ENCODE measurements at regions not wholly inside any gene's neighbourhood (a gene's known extent, or its start where the extent isn't known, plus 50 kb on each side); places are given as distances from the start of the nearest gene placed in this dataset.
A peak's percentile ranks its signal among the peaks of the same experiment; 100 is the strongest.

- no peak for DNase-seq (ENCODE audit: low read depth, low spot score)
These were observed 56.1 kb downstream of the RMI2 start for GRCh38 chr16:11401161-11402050.

- no peak for DNase-seq (ENCODE audit: low read depth, low spot score)
These were observed 56.9 kb downstream of the RMI2 start for GRCh38 chr16:11402051-11402744.

GRCh38 chr16:11402745-11403533, 57.7 kb downstream of the RMI2 start:
- DNase-seq (ENCODE audit: low read depth, low spot score): no peak

- DNase-seq (ENCODE audit: low read depth, low spot score): no peak
These were observed 58.2 kb downstream of the RMI2 start for GRCh38 chr16:11403534-11403795.

GRCh38 chr16:11403920-11404319, 58.7 kb downstream of the RMI2 start:
- DNase-seq (ENCODE audit: low read depth, low spot score): no peak

GRCh38 chr16:11404603-11405002, 59.3 kb downstream of the RMI2 start:
- DNase-seq (ENCODE audit: low read depth, low spot score): no peak

- peak; percentile 83 for DNase-seq (ENCODE audit: low read depth, low spot score)
These were observed 60.3 kb downstream of the RMI2 start for GRCh38 chr16:11405331-11406176.

- no peak for DNase-seq (ENCODE audit: low read depth, low spot score)
These were observed 60.9 kb downstream of the RMI2 start for GRCh38 chr16:11406177-11406560.

GRCh38 chr16:11407047-11407982, 62.1 kb downstream of the RMI2 start:
- peak; percentile 87 for DNase-seq (ENCODE audit: low read depth, low spot score)

- no peak for DNase-seq (ENCODE audit: low read depth, low spot score)
These were observed 63.0 kb downstream of the RMI2 start for GRCh38 chr16:11408216-11408615.

GRCh38 chr16:11409398-11409797, 64.1 kb downstream of the RMI2 start:
- no peak for DNase-seq (ENCODE audit: low read depth, low spot score)

- no peak for DNase-seq (ENCODE audit: low read depth, low spot score)
These were observed 65.3 kb downstream of the RMI2 start for GRCh38 chr16:11410376-11411058.

- DNase-seq (ENCODE audit: low read depth, low spot score): no peak
These were observed 65.8 kb downstream of the RMI2 start for GRCh38 chr16:11411059-11411550.

- DNase-seq (ENCODE audit: low read depth, low spot score): no peak
These were observed 67.1 kb downstream of the RMI2 start for GRCh38 chr16:11412175-11412904.

- DNase-seq (ENCODE audit: low read depth, low spot score): no peak
These were observed 68.0 kb downstream of the RMI2 start for GRCh38 chr16:11412965-11413887.

- DNase-seq (ENCODE audit: low read depth, low spot score): no peak
These were observed 68.8 kb downstream of the RMI2 start for GRCh38 chr16:11413907-11414595.
